Hepatocyte (in vitro differentiated cells): ENCODE measurements at regions not wholly inside any gene's neighbourhood (a gene's known extent, or its start where the extent isn't known, plus 50 kb on each side); places are given as distances from the start of the nearest gene placed in this dataset.

ENCODE experiments used
- EZH2 ChIP-seq: fragments of 200-600 bp; sonication (generic); IDR thresholded peaks from 2 replicates; pipeline ENCODE4 v1.6.1; 2016; ENCODE audit warnings: antibody characterized with exemption, mild to moderate bottlenecking, borderline replicate concordance
- TF ChIP-seq, protein P1 (sequence below): fragments of 200-600 bp; sonication (generic); IDR thresholded peaks from 2 replicates; pipeline ENCODE4 v1.5.1; 2016; ENCODE audit warnings: antibody characterized with exemption, mild to moderate bottlenecking; ENCODE audit not compliant: poor library complexity

GRCh38 chr6:112835078-112835477 lies 487.9 kb downstream of the RFPL4B start:
- TF ChIP-seq, protein P1, sequence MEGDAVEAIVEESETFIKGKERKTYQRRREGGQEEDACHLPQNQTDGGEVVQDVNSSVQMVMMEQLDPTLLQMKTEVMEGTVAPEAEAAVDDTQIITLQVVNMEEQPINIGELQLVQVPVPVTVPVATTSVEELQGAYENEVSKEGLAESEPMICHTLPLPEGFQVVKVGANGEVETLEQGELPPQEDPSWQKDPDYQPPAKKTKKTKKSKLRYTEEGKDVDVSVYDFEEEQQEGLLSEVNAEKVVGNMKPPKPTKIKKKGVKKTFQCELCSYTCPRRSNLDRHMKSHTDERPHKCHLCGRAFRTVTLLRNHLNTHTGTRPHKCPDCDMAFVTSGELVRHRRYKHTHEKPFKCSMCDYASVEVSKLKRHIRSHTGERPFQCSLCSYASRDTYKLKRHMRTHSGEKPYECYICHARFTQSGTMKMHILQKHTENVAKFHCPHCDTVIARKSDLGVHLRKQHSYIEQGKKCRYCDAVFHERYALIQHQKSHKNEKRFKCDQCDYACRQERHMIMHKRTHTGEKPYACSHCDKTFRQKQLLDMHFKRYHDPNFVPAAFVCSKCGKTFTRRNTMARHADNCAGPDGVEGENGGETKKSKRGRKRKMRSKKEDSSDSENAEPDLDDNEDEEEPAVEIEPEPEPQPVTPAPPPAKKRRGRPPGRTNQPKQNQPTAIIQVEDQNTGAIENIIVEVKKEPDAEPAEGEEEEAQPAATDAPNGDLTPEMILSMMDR: no peak
- TF ChIP-seq EZH2: no peak
